ENCODE measurements at regions not wholly inside any gene's neighbourhood (a gene's known extent, or its start where the extent isn't known, plus 50 kb on each side); places are given as distances from the start of the nearest gene placed in this dataset.

DNA sequence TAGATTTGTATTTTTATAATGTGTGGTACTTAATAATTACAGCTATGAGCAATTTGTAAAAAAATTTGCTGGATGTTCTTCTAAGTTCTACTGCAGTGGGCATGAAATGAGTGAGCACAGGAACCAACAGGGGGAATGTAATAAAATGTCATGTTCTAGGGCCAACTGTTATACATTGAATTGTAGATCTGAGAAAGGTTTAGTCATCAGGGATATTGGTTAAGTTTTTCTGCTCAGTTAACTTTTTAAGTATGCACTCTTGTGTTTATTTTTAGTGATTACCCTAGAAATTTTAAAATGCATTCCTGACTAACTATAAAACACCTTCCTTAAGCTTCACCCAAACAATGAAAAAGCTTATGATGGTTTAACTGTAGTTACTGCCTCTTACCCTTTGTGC, 101.8 kb downstream of the CAND1 start:
- no peak for DNase-seq

- DNase-seq: no peak
These were observed 107.9 kb downstream of the CAND1 start for GRCh38 chr12:67377021-67377420.

DNA sequence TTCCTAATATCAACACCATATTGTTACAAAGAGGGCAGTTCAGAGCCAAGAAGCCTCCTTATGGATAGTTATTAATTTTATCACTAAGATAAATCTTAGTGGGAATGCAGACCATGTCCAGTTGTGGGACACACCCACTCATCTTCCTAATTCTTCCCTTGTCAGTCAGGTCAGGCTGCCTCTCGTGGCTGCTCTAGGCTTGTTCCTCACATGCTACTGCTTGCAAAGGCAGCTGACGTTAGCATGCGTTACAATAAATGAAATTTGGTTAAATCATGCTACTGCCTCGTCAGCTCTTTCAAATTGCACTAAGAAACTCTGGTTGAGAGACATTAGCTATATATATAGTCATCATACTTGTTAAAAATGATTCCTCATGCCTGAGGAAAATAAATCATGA, 108.4 kb downstream of the CAND1 start:
- no peak for DNase-seq

GRCh38 chr12:67382241-67382871, 113.2 kb downstream of the CAND1 start:
- DNase-seq: no peak

GRCh38 chr12:67386869-67387565, 117.9 kb downstream of the CAND1 start:
- no peak for DNase-seq

DNA sequence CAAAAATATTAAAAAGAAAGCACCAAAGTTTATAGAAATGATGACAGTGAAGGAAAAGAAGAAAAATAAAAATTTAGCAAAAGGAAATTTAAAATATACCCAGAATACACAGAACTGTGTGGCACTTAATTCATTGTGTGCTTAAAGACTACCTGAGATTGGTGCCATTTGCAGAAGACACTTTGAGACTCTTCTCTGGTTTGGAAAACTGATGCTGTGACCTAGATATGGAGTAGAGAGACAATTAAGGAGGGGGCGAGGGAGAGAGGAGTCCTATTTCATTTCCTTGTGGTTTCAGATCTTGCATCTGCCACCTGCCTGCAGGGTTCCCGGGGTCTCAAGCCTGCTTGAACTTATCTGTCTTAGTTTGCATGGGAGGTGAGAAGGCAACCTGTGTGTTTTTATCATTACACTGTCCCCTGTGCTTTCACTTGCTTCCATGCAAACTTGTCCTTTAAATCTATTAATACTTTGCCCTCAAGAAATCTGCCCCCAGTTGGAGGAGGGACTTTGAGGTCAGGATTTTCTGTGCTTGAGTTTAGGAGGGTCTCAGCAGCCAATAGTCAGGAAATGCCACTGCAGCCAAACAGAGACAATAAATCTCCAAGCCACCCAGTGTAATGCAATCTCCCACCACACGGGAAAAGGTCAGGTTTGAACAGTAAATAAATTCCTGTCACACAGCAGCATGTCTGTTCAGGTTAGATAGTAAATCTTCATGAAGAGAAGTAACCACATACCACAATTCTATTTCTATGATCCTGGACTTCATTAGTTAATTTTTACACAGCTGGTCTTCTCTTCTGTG, 119.4 kb downstream of the CAND1 start:
- no peak for DNase-seq

DNA sequence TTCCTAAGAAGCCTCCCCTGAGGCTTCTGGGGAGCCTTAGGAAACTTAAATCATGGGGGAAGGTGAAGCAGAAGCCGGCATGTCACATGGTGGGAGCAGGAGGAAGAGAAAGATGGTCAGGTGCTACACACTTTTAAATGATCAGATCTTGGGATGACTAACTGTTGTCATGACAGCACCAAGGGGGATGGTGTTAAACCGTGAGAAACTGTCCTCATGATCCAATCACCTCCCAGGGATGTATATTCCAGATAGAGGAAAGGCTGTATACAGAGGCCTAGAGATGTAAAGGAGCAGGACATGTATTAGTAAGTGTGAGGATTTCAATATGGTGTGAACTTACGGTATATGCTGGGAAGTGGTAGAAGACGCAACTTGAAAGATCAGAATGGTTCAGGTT, 121.1 kb downstream of the CAND1 start:
- no peak for DNase-seq

GRCh38 chr12:67391034-67391433, 121.9 kb downstream of the CAND1 start:
- DNase-seq: no peak

GRCh38 chr12:67391656-67392055, 122.5 kb downstream of the CAND1 start:
- no peak for DNase-seq

DNA sequence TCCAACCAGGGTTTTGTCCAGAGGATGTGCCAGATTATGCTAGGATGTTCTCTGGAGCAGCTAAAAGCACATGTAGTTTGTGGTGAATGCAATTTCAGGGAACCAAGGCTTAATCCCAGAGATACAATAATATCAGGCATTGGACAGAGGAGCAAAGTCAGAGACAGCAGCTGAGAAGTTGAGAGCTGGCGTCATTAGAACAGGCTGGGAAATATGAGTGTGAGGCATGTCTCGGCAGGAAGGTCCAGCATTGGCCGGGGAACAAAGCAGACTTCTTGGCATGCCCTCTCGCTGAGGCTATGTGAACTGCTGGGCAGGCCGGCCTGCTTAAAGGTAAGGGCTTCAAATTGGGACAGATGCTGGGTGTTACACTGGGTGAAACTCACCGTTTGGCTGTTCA, 125.4 kb downstream of the CAND1 start:
- no peak for DNase-seq

DNA sequence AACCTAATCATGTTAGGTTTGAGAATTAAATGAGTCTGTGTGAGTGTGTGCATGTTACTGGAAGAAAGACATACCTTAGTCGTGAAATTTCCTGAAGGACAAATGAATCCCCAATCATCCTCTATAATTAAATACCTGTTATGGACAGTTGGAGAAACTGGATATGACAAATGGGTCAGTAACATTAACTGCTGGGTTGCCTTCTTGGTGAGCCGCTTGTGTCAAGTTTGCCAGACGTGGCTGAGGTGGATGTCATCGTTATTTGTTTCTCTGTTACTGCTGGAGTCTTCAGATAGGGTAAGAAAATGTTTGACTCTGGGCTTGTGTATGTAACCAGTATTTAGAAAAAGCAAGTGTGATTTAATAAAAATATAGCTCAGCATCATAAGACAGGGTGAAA, 131.6 kb downstream of the CAND1 start:
- no peak for DNase-seq

GRCh38 chr12:67410246-67410645, 141.1 kb downstream of the CAND1 start:
- DNase-seq: no peak

GRCh38 chr12:67410667-67411067, 141.5 kb downstream of the CAND1 start:
- no peak for DNase-seq

DNA sequence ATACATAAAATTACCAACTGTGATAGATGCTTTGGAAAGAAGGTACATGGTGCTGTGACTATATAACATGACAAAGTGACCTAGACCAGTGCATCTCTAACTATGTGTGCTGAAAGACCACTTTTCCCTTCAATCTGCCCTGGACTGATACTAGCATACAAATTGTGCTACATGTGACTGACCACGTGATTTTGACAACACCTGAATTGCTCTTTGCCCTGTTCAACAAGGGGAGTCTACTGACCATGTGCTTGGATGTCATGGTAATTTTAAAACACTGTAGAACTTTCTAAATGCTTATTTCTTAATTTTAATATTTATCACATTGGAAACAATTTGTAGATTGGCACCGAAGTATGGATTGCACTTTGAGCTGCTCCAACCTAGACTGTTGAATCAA, 142.4 kb downstream of the CAND1 start:
- DNase-seq: no peak

- no peak for DNase-seq
These were observed 144.4 kb downstream of the CAND1 start for GRCh38 chr12:67413577-67413976.

DNA sequence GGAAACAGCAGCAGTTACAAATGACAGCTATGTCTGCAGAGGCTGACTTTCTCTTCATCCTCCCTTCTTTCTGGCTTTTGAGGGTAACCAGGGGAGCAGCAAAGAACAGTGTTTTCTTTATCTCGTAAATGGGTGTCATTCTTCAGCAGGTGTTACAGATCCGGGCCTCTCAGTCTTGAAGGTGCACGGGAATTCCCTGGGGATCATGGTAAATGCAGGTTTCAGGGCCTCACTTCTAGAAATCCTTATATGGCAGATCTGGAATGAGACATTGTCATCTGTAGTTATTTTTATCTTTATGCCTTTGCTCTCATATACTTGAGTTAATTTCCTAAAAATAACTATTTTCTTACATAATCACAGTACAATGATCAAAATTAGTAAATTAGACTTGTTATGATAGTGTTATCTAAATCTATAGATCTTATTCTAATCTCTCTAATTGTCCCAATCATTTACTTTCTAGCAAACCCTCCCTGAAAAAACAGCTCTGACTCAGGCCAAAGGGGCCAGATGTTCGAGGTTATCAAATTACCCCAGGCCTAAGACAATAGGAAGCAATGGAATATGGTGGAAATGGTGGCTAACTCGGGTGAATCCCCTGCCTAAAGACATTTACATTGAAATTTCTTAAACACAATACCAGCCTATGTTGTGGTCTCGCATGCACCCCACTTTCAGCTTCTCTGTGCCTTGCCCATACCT, 145.0 kb downstream of the CAND1 start:
- DNase-seq: no peak

DNA sequence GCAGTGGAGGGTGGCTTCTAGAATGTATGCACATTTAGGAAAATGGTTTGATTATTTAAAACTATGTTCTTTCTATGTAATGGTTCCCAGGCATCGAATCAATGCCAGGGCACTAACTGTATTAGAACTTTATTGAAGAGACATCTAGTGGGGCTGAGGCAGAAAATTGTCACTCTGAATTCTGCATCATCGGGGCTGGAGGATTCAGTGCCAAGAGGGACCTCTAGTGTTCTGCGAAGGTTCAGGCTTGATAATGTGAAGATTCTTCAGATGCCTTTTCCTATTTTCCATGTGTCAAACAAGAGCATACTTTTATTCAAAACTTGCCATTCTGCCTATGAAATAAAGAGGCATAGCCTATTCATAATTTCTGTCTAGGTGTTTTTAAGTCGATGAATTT, 146.3 kb downstream of the CAND1 start:
- no peak for DNase-seq

DNA sequence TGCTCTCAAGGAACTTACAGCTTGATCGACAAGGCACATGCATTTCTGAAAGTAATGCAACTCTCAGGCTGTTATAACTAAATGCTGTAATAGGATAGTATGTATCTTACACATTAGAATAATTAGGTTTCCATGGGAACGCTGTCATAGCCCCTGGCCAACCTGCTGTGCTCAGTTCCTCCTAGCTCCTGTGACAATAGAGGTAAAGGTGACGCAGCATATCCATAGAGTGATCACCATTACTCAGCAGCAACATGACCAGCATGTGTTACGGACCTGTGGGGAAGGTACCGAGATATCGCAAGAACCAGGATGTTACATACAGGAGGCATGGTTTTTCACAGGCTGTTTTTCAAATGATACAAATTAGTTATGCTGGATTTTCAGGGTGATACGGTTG, 150.7 kb downstream of the CAND1 start:
- no peak for DNase-seq

GRCh38 chr12:67420506-67420905, 151.3 kb downstream of the CAND1 start:
- no peak for DNase-seq

DNA sequence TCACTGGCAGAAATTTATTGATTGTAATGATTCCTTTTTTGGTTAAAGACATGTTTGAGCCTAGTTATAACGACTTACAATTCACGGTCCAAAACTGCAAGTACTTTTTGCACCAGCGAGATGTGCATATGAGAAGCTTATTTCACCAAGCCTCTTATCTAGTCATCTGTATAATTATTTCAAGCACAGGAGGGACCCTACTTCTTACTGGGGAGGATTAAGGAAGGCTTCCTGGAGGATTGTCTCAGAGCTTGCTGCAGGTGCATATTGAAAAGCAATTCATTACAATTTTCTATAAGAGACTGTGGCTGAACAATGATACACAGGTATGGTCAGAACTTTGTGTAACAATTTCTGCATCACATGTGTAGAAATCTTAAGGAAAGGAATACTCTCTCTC, 152.9 kb downstream of the CAND1 start:
- DNase-seq: no peak

DNA sequence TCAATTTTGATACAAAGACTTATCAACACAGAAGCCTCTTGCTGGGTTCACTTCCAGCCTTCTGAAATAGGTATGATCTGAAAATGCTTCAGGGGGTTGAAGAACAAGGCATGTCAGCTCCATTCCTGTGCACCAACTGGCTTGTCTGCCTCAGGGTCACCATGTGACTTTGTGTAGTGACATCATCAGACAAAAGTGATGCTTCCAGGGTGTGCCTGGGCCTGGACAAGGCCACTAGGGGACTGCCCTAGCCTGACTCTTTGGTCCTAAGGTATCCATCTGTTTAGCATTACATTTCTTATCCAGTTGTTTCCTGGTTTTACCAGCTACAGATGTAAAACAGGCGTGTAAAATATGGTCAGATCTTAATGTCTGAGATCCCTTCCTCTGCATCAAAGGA, 155.6 kb downstream of the CAND1 start:
- no peak for DNase-seq

DNA sequence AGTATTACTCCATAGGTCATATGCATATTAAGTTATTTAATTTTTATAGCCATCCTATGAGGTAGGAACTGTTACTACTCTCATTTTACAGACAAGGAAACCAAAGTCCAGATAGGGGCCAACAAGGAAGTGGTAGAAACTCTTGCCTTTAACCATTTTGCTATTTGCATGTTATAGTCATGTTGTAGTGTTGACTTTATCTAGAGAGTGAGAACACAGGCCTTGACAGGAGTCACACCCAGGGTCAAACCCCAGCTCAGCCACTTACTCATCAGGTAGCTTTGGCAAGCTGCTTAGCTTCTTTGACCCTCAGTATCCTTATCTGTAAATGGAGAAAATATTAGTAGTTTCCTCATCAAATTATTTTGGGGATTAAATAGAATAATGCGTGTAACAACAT, 156.2 kb downstream of the CAND1 start:
- DNase-seq: no peak

DNA sequence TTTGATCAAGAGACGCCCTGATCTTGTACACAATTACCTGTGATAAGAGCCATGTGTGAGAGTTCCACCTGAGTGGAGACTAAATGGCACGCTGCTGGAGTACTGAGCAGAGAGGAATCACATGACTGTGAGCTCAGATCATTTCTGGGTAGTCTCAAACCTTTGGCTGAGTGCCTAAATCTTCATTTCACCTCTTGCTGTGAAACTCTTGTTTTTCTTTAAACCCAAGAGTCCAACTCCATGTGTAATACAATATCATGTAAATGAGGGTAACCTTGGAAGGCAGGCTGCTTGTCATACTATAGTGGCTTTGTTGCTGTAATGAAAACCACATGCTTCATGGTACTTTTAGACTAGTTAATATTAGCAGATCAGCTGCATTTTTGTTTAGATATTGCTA, 156.9 kb downstream of the CAND1 start:
- no peak for DNase-seq

GRCh38 chr12:67427336-67427735, 158.2 kb downstream of the CAND1 start:
- DNase-seq: no peak
